GM19351 (cell line): ENCODE measurements at regions not wholly inside any gene's neighbourhood (a gene's known extent, or its start where the extent isn't known, plus 50 kb on each side); places are given as distances from the start of the nearest gene placed in this dataset.
"Not testable (repeated sequence)": the region's sequence is repeated elsewhere in the genome, so short reads cannot be mapped to it uniquely, and the experiment has no call there.

ENCODE experiments used
- ATAC-seq: cut with Tn5 transposase; IDR thresholded peaks from one replicate; pipeline ENCODE4 v1.9.1; 2021; ENCODE audit warnings: mild to moderate bottlenecking, moderate library complexity; ENCODE audit not compliant: unreplicated experiment

- no peak for ATAC-seq
Measured at GRCh38 chr1:102821707-102822106, 286.6 kb downstream of the COL11A1 start.

- ATAC-seq, result no peak
Measured at GRCh38 chr1:102800406-102800805, 307.9 kb downstream of the COL11A1 start.

GRCh38 chr1:102799496-102799895, 308.8 kb downstream of the COL11A1 start:
- no peak for ATAC-seq

DNA sequence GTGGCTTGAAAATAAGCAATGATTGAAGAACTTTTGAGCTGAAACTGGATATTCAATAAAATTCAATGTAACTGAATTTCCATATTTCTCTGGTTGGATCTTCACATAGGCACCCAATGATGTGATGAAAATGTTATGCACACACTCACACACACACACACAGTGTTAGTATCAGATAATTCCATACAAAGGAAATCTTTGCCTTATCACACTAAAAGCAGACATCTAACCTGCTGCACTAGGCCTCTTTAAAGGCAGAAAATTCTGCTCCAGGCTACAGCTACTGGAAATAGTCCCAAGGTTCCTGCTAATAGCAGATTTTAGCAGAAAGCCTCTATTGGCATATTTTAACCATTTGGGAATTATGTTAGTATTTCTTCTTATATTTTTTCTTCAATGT, 309.6 kb downstream of the COL11A1 start:
- no peak for ATAC-seq

DNA sequence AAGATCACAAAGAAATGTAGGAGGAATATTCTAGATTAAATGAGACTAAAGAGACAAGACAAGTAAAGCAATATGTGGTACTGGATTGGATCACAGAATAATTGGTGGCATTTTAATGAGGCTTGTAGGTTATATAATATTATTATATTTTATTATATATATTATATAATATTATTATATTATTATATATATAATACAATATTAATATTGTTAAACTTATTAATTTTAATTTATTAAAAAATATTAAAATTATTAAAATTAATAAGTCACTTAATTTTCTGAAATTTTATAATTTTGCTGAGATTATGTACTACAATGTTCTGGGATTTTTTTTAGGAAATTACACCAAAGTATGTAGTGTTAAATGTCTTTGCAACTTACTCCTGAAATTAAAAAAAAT, 311.9 kb downstream of the COL11A1 start:
- ATAC-seq, result no peak

- no peak for ATAC-seq
Measured at GRCh38 chr1:102790997-102791396, 317.3 kb downstream of the COL11A1 start.

DNA sequence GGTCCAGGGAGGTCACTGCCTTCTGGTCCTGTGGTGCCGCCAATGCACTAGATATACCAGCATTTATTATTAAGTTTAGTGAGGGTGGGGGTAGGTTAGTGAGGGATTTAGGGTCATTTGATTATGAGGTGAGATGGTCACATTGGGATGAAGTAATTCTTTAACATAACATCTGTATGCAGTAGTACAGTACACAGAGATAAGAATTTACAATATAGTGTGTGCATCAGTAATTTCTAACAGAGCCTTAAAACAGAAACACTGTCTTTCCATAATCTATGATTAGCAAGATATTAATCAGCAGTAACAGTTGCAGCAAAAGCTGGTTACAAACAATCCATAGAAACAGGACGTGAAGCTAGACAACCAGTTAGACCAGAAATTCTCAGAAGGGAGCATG, 318.4 kb downstream of the COL11A1 start:
- not testable (repeated sequence) for ATAC-seq

GRCh38 chr1:102783487-102783886, 324.8 kb downstream of the COL11A1 start:
- no peak for ATAC-seq

- ATAC-seq, result no peak
Measured at GRCh38 chr1:102782144-102782543, 326.2 kb downstream of the COL11A1 start.

DNA sequence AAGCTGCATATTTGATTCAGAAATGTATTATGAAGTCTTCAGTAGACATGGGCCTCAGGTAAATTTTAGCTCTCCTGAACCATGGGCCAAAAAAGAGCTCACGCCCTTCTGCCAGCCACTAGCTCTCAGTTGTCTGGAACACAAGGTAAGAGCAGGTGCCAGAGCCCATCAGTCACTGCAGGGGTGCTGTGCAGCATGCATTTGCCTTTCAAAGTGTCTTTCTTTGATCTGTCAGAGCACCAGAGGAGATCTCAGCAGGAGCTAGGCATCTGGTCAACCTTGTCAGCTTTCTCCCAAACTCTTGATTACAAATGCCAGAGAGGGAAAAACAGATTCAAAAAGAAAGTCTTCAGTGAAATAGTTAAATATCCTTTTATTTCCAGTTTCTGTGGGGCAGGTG, 332.3 kb downstream of the COL11A1 start:
- ATAC-seq, result no peak

GRCh38 chr1:102772831-102773230, 335.5 kb downstream of the COL11A1 start:
- ATAC-seq, result no peak

DNA sequence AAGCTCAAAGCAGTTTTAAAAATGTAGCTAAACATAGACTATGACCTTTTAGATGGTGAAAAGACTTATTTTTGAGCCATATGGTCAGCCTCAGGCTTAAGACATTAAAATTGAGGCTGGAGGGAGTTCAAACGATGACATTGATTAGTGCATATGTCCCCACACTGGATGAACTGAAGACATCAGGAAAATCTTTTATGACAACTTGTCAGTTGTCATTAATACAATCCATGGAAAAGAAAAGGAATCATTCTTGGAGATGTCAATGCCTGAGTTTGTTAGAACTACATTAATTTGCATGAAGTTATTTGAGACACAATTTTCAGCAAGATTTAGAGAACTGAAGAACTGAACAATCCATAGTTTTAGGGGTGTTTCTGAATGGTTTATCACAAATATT, 349.9 kb downstream of the COL11A1 start:
- no peak for ATAC-seq

GRCh38 chr1:102757363-102757762, 351.0 kb downstream of the COL11A1 start:
- ATAC-seq, result no peak

DNA sequence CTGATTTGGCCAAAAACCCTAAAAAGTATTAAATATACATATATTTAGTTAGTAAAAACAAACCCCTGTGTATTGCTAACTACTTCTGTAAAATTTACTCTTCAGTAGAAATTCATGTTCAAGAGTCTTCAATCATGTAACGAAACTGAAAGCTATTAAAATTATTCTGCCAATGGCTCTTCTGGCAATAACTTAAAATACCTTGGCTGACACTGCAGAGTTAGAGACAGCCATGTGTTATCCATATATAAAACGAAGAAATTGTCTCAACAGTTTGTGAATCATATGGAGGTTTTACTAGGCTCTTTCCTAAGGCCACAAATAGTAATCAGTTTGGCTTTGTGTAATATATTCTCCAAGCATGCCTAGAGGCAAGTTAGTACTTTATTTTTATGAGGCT, 357.2 kb downstream of the COL11A1 start:
- ATAC-seq, result no peak

DNA sequence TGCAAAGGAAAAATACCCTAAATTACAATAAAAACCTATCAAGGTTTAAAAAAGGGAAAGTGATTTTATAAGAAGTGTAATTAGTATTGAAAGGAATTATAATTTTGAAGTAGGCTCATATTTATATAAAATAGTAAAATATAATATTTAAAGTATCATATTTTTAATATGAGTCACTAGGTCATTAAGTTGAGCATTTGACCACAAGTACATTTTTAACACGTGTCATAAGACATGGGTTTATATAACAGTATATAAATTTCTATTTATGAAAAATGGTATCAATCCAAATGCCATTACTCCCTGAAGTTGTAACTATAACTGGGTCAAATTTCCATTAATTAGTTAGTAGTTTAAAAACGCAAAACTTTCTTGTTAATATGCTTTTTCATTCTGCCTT, 365.9 kb downstream of the COL11A1 start:
- ATAC-seq, result no peak

- no peak for ATAC-seq
Measured at GRCh38 chr1:102733491-102734236, 374.7 kb downstream of the COL11A1 start.

- no peak for ATAC-seq
Measured at GRCh38 chr1:102732927-102733326, 375.4 kb downstream of the COL11A1 start.

GRCh38 chr1:102726417-102726816, 381.9 kb downstream of the COL11A1 start:
- no peak for ATAC-seq

DNA sequence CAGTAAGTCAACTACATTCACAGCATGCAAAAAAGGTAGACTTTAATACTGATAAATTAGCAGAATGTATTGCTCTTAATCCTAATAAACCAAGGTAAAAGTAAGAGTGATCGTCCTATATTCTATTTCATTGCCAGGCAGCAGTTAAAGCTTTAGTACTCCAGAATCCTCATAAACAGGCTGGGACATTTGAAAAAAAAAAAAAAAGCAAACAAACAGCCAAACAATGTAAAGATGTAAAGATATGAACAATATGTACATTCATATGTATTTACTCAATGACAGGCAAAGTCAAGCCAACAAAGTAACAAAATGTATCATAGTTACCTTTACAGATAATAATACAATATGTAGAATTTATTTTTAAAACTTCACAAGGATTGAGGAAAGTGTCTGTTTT, 383.6 kb downstream of the COL11A1 start:
- ATAC-seq, result no peak

GRCh38 chr1:102715150-102715549, 393.2 kb downstream of the COL11A1 start:
- peak; percentile 53 for ATAC-seq

DNA sequence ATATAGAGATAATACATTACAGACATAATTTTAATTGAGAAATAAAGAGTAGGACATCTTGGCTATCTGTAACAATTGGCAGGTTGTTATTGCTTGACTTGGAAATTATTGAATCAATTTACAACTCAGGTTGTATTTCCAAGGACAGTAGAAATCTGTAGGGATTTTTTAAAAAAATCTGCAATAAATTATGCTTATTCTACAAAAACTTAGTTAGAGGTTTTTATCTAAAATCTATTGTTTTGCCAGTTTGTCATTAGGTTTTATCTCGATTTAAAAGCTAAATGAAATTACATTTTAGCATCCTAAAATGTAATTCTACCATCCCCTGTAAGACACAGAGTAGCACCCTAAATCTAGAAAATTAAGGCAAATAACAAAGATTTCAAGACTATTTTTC, 408.8 kb downstream of the COL11A1 start:
- no peak for ATAC-seq

GRCh38 chr1:102693345-102693744, 415.0 kb downstream of the COL11A1 start:
- ATAC-seq, result no peak

GRCh38 chr1:102691592-102692090, 416.7 kb downstream of the COL11A1 start:
- ATAC-seq, result no peak
